Activated T-helper 1 cell treated with anti-CD3 and anti-CD28 coated beads, Interleukin-12 subunit alpha, Interleukin-12 subunit beta, Interleukin-2, Interleukin-4 antibody, amounts not matched to agents 30 ng/mL and 10 ng/mL and 1 ng/mL, durations not matched to agents 14 hours and 24 hours and 36 hours (primary cell): ENCODE measurements at regions not wholly inside any gene's neighbourhood (a gene's known extent, or its start where the extent isn't known, plus 50 kb on each side); places are given as distances from the start of the nearest gene placed in this dataset.

Experiments used
- DNase-seq: peaks from one replicate; pipeline ENCODE4 v3.0.0; 2021; ENCODE audit warnings: low spot score
- H3K27ac Mint-ChIP-seq: one replicate; pipeline ENCODE4 v1.8.0; 2021; ENCODE audit warnings: mild to moderate bottlenecking, mixed read lengths
- H3K27me3 Mint-ChIP-seq: one replicate; pipeline ENCODE4 v1.8.0; 2022; ENCODE audit warnings: mild to moderate bottlenecking, moderate library complexity, mixed read lengths; ENCODE audit not compliant: insufficient read depth
- H3K36me3 Mint-ChIP-seq: one replicate; pipeline ENCODE4 v1.8.0; 2021; ENCODE audit warnings: low read depth, mixed read lengths
- H3K4me1 Mint-ChIP-seq: one replicate; pipeline ENCODE4 v1.8.0; 2021; ENCODE audit warnings: low read depth, mixed read lengths
- H3K4me3 Mint-ChIP-seq: one replicate; pipeline ENCODE4 v1.8.0; 2021; ENCODE audit warnings: mild to moderate bottlenecking, moderate library complexity, mixed read lengths
- H3K9me3 Mint-ChIP-seq: one replicate; pipeline ENCODE4 v1.8.0; 2021; ENCODE audit warnings: mixed read lengths
- intact Hi-C: fragments of 100-400 bp; cut with micrococcal nuclease; formaldehyde crosslinking; loops from one replicate; pipeline ENCODE4 v1.15.1; 2024

- intact Hi-C loops, result no loop called here
- no peak overlapping the region for H3K27ac Mint-ChIP-seq
- no peak for DNase-seq
- H3K4me3 Mint-ChIP-seq, result no peak overlapping the region
- no peaks in the 10 kb centered on the region for H3K9me3 Mint-ChIP-seq
- no peaks in the 10 kb centered on the region for H3K4me1 Mint-ChIP-seq
- peaks cover 19% of the 10 kb centered on the region for H3K27me3 Mint-ChIP-seq
- no peaks in the 10 kb centered on the region for H3K36me3 Mint-ChIP-seq
Observed at GRCh38 chr12:111178181-111179081, 190.5 kb downstream of the PHETA1 start.

DNA sequence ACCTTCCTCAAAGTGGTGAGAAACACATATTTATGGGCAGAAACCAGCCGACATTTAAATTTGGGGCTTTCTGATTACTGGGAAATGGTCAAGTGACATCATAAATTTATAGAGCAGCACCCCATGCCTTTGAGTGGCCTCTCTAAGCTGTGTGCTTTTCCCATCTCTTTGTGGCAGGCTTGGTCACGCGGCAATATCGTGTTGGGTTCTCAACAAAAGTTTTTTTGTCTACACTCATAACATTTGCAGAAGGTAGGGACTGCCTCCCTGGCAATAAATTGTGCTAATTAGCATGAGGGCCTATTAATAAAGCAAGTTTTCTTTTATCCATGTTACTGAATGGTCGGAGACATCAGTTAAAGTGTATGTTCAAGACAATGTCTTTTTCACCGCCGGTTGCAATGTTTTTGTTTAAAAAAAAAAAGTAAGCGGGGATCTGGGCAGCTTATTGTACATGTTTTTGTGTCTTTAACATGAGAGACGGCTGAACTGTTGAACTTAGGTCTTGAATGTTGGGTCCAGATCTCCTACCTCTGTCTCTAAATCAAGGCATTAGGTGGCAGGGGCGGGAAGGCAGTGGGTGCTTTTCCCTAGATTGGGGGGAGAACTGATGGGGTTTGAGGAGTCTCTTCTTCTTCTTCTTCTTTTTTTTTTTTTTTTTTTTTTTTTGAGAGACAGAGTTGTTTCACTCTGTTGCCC is 193.3 kb downstream of the PHETA1 start:
- Mint-ChIP-seq H3K36me3 (no peaks in the 10 kb centered on the region), H3K27ac (no peak overlapping the region), H3K9me3 (no peaks in the 10 kb centered on the region), H3K4me1 (no peaks in the 10 kb centered on the region), H3K27me3 (peaks cover 7% of the 10 kb centered on the region), H3K4me3 (no peak overlapping the region)
- DNase-seq, result no peak
- intact Hi-C loops, result no loop called here

- intact Hi-C loops, result no loop called here
- Mint-ChIP-seq H3K27me3 (peaks cover 3% of the 10 kb centered on the region), H3K36me3 (no peaks in the 10 kb centered on the region), H3K4me1 (no peaks in the 10 kb centered on the region), H3K4me3 (no peak overlapping the region), H3K27ac (no peak overlapping the region), H3K9me3 (no peaks in the 10 kb centered on the region)
- DNase-seq, result no peak
Observed at GRCh38 chr12:111174961-111175345, 193.9 kb downstream of the PHETA1 start.

DNA sequence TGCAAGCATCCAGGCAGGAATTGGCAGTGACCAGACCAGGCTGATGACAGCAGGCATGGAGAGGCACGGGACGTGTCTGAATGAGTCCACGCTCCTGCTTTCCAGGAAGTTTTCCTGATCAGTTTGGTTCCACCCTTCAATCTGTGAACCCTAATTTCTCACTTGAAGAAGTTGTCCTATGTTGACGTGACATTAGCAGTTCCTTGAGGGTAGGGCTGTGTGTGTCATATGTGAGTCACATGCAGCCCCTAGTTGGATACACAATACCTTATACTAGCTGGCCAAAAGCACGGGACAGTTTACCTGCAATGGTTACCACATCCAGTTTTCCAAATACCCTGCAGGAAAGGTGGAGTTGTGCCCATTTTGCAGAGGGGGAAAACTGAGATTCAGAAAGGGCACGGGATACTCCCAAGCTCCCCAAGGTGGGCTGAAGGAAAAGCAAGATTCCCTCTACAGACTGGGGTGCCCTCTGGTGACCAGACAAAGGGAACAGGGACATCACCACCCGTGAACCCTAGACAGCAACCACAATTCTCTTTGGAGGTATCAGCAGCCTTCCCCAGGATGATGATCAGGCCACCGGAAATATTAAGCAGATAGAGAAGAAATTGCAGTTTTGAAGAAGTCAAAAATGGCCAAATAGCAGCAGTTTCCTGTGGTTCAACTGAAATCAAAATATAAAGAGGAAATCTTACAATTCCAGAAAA is 194.5 kb downstream of the PHETA1 start:
- Mint-ChIP-seq H3K27ac (no peak overlapping the region), H3K4me3 (no peak overlapping the region), H3K27me3 (peaks cover 3% of the 10 kb centered on the region), H3K4me1 (no peaks in the 10 kb centered on the region), H3K36me3 (no peaks in the 10 kb centered on the region), H3K9me3 (no peaks in the 10 kb centered on the region)
- DNase-seq, result no peak
- intact Hi-C loops, result no loop called here

DNA sequence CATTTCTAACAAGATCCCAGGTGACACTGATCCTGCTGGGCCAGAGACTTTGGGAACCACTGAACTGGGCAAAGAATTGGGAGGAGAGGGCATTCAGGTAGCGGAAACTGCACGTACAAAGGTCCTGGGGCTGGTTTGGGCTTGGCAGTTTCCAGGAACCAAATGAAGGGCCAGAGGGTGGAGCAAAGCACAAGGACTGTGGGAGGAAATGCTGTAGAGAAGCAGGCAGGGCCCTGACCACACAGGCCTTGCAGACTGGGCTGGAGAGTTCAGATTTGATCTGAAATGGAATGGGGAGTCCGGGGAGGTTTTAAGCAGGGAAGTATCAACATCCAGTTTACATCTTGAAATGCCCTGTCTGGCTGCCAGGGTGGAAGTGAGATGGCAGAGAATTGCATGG is 195.1 kb downstream of the PHETA1 start:
- Mint-ChIP-seq H3K4me1 (no peaks in the 10 kb centered on the region), H3K36me3 (no peaks in the 10 kb centered on the region), H3K27me3 (peaks cover 3% of the 10 kb centered on the region), H3K27ac (no peak overlapping the region), H3K9me3 (no peaks in the 10 kb centered on the region), H3K4me3 (no peak overlapping the region)
- DNase-seq, result no peak
- intact Hi-C loops, result no loop called here

DNA sequence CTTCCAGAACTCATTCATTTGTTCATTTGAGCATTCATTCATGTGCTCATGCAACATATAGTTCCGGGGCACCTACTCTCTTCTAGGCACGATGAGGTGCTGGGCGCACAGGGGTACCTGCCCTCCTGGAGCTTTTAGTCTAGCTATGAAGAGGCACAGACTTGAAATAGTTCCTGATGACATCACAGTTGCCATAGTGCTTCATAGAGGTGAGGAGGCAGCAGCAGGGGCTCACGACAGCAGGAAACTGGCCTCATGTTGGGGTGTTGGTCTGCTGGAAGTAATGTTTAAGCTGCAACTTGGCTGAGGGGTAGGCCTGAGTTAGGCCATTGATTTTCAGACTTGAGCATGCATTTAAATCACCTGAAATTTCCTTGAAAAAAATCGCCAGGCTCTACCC is 195.5 kb downstream of the PHETA1 start:
- no peaks in the 10 kb centered on the region for H3K36me3 Mint-ChIP-seq
- peaks cover 6% of the 10 kb centered on the region for H3K27me3 Mint-ChIP-seq
- H3K4me1 Mint-ChIP-seq, result no peaks in the 10 kb centered on the region
- H3K4me3 Mint-ChIP-seq, result no peak overlapping the region
- intact Hi-C loops, result no loop called here
- no peak overlapping the region for H3K27ac Mint-ChIP-seq
- no peaks in the 10 kb centered on the region for H3K9me3 Mint-ChIP-seq
- no peak for DNase-seq

DNA sequence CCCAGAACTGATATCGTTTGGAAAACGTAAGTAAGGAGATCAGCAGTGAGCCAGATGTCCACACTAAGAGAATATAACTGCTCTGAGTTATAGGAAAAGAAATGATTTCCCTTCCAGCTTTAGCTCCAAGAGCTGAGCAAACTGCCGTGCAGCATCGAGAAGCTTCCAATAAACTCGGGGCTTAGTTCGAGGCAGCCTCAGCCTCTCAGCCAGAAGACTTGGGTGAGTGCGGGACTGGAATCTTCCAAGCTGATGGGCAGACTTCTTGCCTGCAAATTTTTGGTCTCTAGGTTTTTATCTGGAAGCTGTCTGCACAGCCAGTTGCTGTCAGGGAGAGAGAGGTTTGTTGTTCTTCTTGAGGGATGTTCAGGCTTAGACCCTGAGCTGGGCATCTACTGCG is 196.1 kb downstream of the PHETA1 start:
- H3K4me1 Mint-ChIP-seq, result no peaks in the 10 kb centered on the region
- H3K27ac Mint-ChIP-seq, result no peak overlapping the region
- H3K4me3 Mint-ChIP-seq, result no peak overlapping the region
- DNase-seq, result no peak
- H3K9me3 Mint-ChIP-seq, result no peaks in the 10 kb centered on the region
- no peaks in the 10 kb centered on the region for H3K36me3 Mint-ChIP-seq
- peaks cover 7% of the 10 kb centered on the region for H3K27me3 Mint-ChIP-seq
- intact Hi-C loops, result no loop called here

- intact Hi-C loops, result no loop called here
- H3K27me3 Mint-ChIP-seq, result peaks cover 7% of the 10 kb centered on the region
- H3K4me1 Mint-ChIP-seq, result no peaks in the 10 kb centered on the region
- no peaks in the 10 kb centered on the region for H3K36me3 Mint-ChIP-seq
- no peak for DNase-seq
- no peak overlapping the region for H3K27ac Mint-ChIP-seq
- H3K4me3 Mint-ChIP-seq, result no peak overlapping the region
- H3K9me3 Mint-ChIP-seq, result no peaks in the 10 kb centered on the region
Observed at GRCh38 chr12:111171832-111172231, 197.1 kb downstream of the PHETA1 start.

GRCh38 chr12:111171345-111171744 is 197.6 kb downstream of the PHETA1 start:
- intact Hi-C loops, result no loop called here
- Mint-ChIP-seq H3K9me3 (no peaks in the 10 kb centered on the region), H3K4me1 (no peaks in the 10 kb centered on the region), H3K4me3 (no peak overlapping the region), H3K27ac (no peak overlapping the region), H3K36me3 (no peaks in the 10 kb centered on the region), H3K27me3 (peaks cover 7% of the 10 kb centered on the region)
- DNase-seq, result no peak

- Mint-ChIP-seq H3K4me3 (no peak overlapping the region), H3K36me3 (no peaks in the 10 kb centered on the region), H3K27me3 (peaks cover 7% of the 10 kb centered on the region), H3K9me3 (no peaks in the 10 kb centered on the region), H3K4me1 (no peaks in the 10 kb centered on the region), H3K27ac (no peak overlapping the region)
- intact Hi-C loops, result no loop called here
- no peak for DNase-seq
Observed at GRCh38 chr12:111170543-111170942, 198.4 kb downstream of the PHETA1 start.

- no peak overlapping the region for H3K27ac Mint-ChIP-seq
- peaks cover 7% of the 10 kb centered on the region for H3K27me3 Mint-ChIP-seq
- no peaks in the 10 kb centered on the region for H3K9me3 Mint-ChIP-seq
- H3K4me3 Mint-ChIP-seq, result no peak overlapping the region
- H3K4me1 Mint-ChIP-seq, result no peaks in the 10 kb centered on the region
- H3K36me3 Mint-ChIP-seq, result no peaks in the 10 kb centered on the region
- DNase-seq, result no peak
- intact Hi-C loops, result no loop called here
Observed at GRCh38 chr12:111169456-111169855, 199.4 kb downstream of the PHETA1 start.

- Mint-ChIP-seq H3K36me3 (no peaks in the 10 kb centered on the region), H3K9me3 (no peaks in the 10 kb centered on the region), H3K27ac (no peak overlapping the region), H3K27me3 (peaks cover 7% of the 10 kb centered on the region), H3K4me3 (no peak overlapping the region), H3K4me1 (no peaks in the 10 kb centered on the region)
- DNase-seq, result no peak
- intact Hi-C loops, result no loop called here
Observed at GRCh38 chr12:111169032-111169431, 199.9 kb downstream of the PHETA1 start.
